ENCODE measurements at regions not wholly inside any gene's neighbourhood (a gene's known extent, or its start where the extent isn't known, plus 50 kb on each side); places are given as distances from the start of the nearest gene placed in this dataset.

GRCh38 chr3:18593231-18593630, 168.1 kb upstream of the SATB1 start:
- Histone ChIP-seq H3K27me3 (replicated peaks in 1 of 4; ENCODE audit: control insufficient read depth in 3 of 4, extremely low read depth in 1 of 4, insufficient read depth in 3 of 4, low read length in 3 of 4) (no peaks in the 10 kb centered on the region), H3K18ac (ENCODE audit: extremely low read depth, low read length) (no peak overlapping the region), H3K4me3 (ENCODE audit: extremely low read depth in 1 of 4, insufficient read depth in 2 of 4, low read depth in 3 of 4, low read length in 4 of 4) (no peak overlapping the region), H4K5ac (ENCODE audit: insufficient read length, low read depth, low read length) (no peak overlapping the region), H3K9ac (replicated peaks in 1 of 4; ENCODE audit: extremely low read depth in 1 of 4, low read depth in 3 of 4, low read length in 3 of 4) (no peak overlapping the region), H3K14ac (ENCODE audit: insufficient read length) (no peak overlapping the region), H3K79me2 (ENCODE audit: control insufficient read depth in 1 of 2, insufficient read depth in 2 of 2, low read length in 2 of 2) (no peaks in the 10 kb centered on the region), H3K9me3 (ENCODE audit: insufficient read depth in 2 of 2, low read depth in 1 of 2, low read length in 1 of 2) (peaks cover 12 to 13% of the 10 kb centered on the region in 2 experiments), H2BK20ac (ENCODE audit: low read length) (no peak overlapping the region), H2BK12ac (ENCODE audit: low read depth, low read length) (no peak overlapping the region), H2BK15ac (ENCODE audit: low read length) (no peak overlapping the region), H3K27ac (ENCODE audit: low read depth, low read length) (no peak overlapping the region), H3K4me2 (ENCODE audit: insufficient read depth in 1 of 2, low read depth in 2 of 2, low read length in 2 of 2) (no peak overlapping the region), H4K20me1 (replicated peaks in 1 of 2; ENCODE audit: control insufficient read depth in 1 of 2, insufficient read depth in 2 of 2, low read length in 2 of 2) (no peaks in the 10 kb centered on the region), H4K8ac (ENCODE audit: extremely low read depth, insufficient read depth, low read length) (no peak overlapping the region), H3K56ac (replicated peaks; ENCODE audit: insufficient read length, low read depth, low read length) (no peak overlapping the region), H3K36me3 (ENCODE audit: control insufficient read depth in 2 of 4, insufficient read depth in 4 of 4, low read length in 3 of 4) (no peaks in the 10 kb centered on the region), H2BK5ac (ENCODE audit: low read depth, low read length) (no peak overlapping the region), H3K23ac (ENCODE audit: insufficient read length) (no peak overlapping the region), H3K23me2 (ENCODE audit: low read depth, low read length) (no peaks in the 10 kb centered on the region), H2AFZ (ENCODE audit: low read length) (no peak overlapping the region), H3K4me1 (replicated peaks in 1 of 4; ENCODE audit: control insufficient read depth in 3 of 4, insufficient read depth in 4 of 4, low read length in 3 of 4) (no peaks in the 10 kb centered on the region), H3K79me1 (ENCODE audit: low read depth, low read length) (no peaks in the 10 kb centered on the region), H2AK5ac (ENCODE audit: low read depth, low read length) (no peak overlapping the region), H3K4ac (replicated peaks; ENCODE audit: insufficient read length, low read depth, low read length) (no peak overlapping the region), H4K91ac (replicated peaks; ENCODE audit: insufficient read length, low read length) (no peak overlapping the region), H2BK120ac (replicated peaks; ENCODE audit: low read depth, low read length) (no peak overlapping the region)
- POLR2A ChIA-PET (ENCODE audit: partially characterized antibody): no interaction called here
- DNase-seq (ENCODE audit: low read depth in 1 of 2, low spot score in 2 of 2): no peak
- WGBS, 2 experiments (ENCODE audit: extremely low coverage in 1 of 2, insufficient coverage in 1 of 2, insufficient read length in 1 of 2, insufficient replicate concordance in 2 of 2, low coverage in 1 of 2, low lambda C conversion rate in 2 of 2, missing lambda C conversion rate in 1 of 2): 95% methylated on average over 1 of the region's 1 CpG; no CpG with 5 or more reads in 1 of the 2 experiments
- CTCF ChIA-PET (ENCODE audit: partially characterized antibody): no interaction called here
- FAIRE-seq: no peak
- TF ChIP-seq CTBP2 (IDR thresholded peaks at IDR 0.05; ENCODE audit: borderline replicate concordance, insufficient read depth, insufficient read length, low read length): no peak
- TF ChIP-seq RXRA (IDR thresholded peaks at IDR 0.05; ENCODE audit: insufficient read depth, low read depth, low read length): no peak
- TF ChIP-seq HDAC2 (IDR thresholded peaks at IDR 0.05; ENCODE audit: borderline replicate concordance in 1 of 2, low read depth in 2 of 2, low read length in 2 of 2): no peak
- TF ChIP-seq JUN (IDR thresholded peaks at IDR 0.05; ENCODE audit: low read depth, low read length): no peak
- TF ChIP-seq GABPA (IDR thresholded peaks at IDR 0.05; ENCODE audit: borderline replicate concordance, insufficient read depth, low read length): no peak
- TF ChIP-seq NRF1 (IDR thresholded peaks at IDR 0.05; ENCODE audit: low read depth, low read length): no peak
- no peak for TF ChIP-seq TAF7 (optimal IDR thresholded peaks at IDR 0.05; ENCODE audit: borderline replicate concordance, low read depth, low read length)
- TF ChIP-seq, protein P1, sequence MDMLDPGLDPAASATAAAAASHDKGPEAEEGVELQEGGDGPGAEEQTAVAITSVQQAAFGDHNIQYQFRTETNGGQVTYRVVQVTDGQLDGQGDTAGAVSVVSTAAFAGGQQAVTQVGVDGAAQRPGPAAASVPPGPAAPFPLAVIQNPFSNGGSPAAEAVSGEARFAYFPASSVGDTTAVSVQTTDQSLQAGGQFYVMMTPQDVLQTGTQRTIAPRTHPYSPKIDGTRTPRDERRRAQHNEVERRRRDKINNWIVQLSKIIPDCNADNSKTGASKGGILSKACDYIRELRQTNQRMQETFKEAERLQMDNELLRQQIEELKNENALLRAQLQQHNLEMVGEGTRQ (IDR thresholded peaks at IDR 0.05; ENCODE audit: low read length): no peak
- TF ChIP-seq FOSL1 (IDR thresholded peaks at IDR 0.05; ENCODE audit: insufficient read depth, low read depth, low read length): no peak
- TF ChIP-seq TCF12 (IDR thresholded peaks at IDR 0.05; ENCODE audit: low read depth, low read length): no peak
- no peak for TF ChIP-seq EZH2 (IDR thresholded peaks at IDR 0.05; ENCODE audit: low read depth, low read length, severe bottlenecking)
- TF ChIP-seq TEAD4 (IDR thresholded peaks at IDR 0.05; ENCODE audit: low read depth, low read length): no peak
- TF ChIP-seq SIN3A (conservative IDR thresholded peaks at IDR 0.05 in 1 of 2, IDR thresholded peaks at IDR 0.05 in 1 of 2; ENCODE audit: low read depth in 1 of 2, low read length in 2 of 2): no peak

All from H1 (cell line).